Mesothelial cell of epicardium (in vitro differentiated cells): ENCODE measurements at regions not wholly inside any gene's neighbourhood (a gene's known extent, or its start where the extent isn't known, plus 50 kb on each side); places are given as distances from the start of the nearest gene placed in this dataset.
A peak's percentile ranks its signal among the peaks of the same experiment; 100 is the strongest.

ENCODE experiments used
- DNase-seq, 2 experiments: peaks; one replicate each; pipeline ENCODE4 v3.0.0; 2021; ENCODE audit warnings: low spot score in 2 of 2; ENCODE audit not compliant: unreplicated experiment in 2 of 2
- H3K27ac Mint-ChIP-seq: 2 replicates; pipeline ENCODE4 v1.8.0; 2021; ENCODE audit warnings: mixed read lengths
- H3K27me3 Mint-ChIP-seq: 2 replicates; pipeline ENCODE4 v1.8.0; 2021; ENCODE audit warnings: low read depth, mixed read lengths
- H3K36me3 Mint-ChIP-seq: 2 replicates; pipeline ENCODE4 v1.8.0; 2021; ENCODE audit warnings: mixed read lengths
- H3K4me1 Mint-ChIP-seq: 2 replicates; pipeline ENCODE4 v1.8.0; 2021; ENCODE audit warnings: mixed read lengths
- H3K4me3 Mint-ChIP-seq: 2 replicates; pipeline ENCODE4 v1.8.0; 2021; ENCODE audit warnings: mild to moderate bottlenecking, moderate library complexity, mixed read lengths
- H3K9me3 Mint-ChIP-seq: 2 replicates; pipeline ENCODE4 v1.8.0; 2021; ENCODE audit warnings: mixed read lengths
- TF ChIP-seq, protein P1 (sequence below): fragments of 200-600 bp; sonication (generic); IDR thresholded peaks from one replicate; pipeline ENCODE4 v1.5.0; 2021; ENCODE audit warnings: antibody characterized with exemption; ENCODE audit not compliant: unreplicated experiment

DNA sequence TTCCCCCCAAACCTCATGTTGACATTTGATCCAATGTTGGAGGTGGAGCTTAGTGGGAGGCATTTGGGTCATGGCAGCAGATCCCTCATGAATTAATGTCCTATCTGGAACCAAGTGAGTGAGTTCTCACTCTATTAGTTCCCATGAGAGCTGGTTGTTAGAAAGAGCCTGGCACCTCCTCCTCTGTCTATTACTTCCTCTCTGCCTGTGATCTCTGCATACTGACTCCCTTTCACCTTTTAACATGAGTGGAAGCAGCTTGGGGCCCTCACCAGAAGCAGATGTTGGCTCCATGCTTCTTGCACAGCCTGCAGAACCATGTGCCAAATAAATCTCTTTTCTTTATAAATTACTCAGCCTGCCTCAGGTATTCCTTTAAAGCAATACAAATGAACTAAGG, 127.3 kb upstream of the RALGAPA2 start:
- Mint-ChIP-seq H3K27me3 (peaks cover 72% of the 10 kb centered on the region), H3K4me1 (no peaks in the 10 kb centered on the region), H3K9me3 (no peaks in the 10 kb centered on the region), H3K4me3 (no peak overlapping the region), H3K36me3 (no peaks in the 10 kb centered on the region), H3K27ac (no peak overlapping the region)
- TF ChIP-seq, protein P1, sequence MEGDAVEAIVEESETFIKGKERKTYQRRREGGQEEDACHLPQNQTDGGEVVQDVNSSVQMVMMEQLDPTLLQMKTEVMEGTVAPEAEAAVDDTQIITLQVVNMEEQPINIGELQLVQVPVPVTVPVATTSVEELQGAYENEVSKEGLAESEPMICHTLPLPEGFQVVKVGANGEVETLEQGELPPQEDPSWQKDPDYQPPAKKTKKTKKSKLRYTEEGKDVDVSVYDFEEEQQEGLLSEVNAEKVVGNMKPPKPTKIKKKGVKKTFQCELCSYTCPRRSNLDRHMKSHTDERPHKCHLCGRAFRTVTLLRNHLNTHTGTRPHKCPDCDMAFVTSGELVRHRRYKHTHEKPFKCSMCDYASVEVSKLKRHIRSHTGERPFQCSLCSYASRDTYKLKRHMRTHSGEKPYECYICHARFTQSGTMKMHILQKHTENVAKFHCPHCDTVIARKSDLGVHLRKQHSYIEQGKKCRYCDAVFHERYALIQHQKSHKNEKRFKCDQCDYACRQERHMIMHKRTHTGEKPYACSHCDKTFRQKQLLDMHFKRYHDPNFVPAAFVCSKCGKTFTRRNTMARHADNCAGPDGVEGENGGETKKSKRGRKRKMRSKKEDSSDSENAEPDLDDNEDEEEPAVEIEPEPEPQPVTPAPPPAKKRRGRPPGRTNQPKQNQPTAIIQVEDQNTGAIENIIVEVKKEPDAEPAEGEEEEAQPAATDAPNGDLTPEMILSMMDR: no peak
- DNase-seq: no peak

DNA sequence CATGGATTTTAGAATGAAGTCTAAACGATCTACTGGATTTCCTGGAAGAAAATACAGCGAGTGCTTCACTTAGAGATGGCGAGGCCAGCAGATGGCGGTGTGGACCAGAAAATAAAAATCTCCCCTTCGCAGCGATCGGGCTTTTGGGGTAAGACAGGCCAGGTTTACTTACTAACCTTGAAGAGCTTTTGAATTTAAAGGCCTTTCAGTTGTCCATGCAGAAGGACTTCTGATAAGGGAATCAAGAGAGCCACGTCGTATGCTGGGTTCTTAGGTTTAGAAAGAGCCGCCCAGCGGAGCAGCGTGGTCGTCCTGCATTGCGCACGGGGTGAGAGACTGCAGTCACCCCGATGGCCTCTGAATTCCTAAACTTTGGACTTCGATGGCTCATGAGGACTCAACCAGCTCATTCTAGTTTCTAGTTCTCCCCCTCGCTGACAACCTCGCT, 125.2 kb upstream of the RALGAPA2 start:
- H3K27me3 Mint-ChIP-seq: peaks cover 81% of the 10 kb centered on the region
- H3K4me1 Mint-ChIP-seq: no peaks in the 10 kb centered on the region
- H3K4me3 Mint-ChIP-seq: no peak overlapping the region
- TF ChIP-seq, protein P1: peak; percentile 69
- no peaks in the 10 kb centered on the region for H3K36me3 Mint-ChIP-seq
- no peaks in the 10 kb centered on the region for H3K9me3 Mint-ChIP-seq
- DNase-seq: peak in 1 of 2 experiments; percentile 73
- no peak overlapping the region for H3K27ac Mint-ChIP-seq

DNA sequence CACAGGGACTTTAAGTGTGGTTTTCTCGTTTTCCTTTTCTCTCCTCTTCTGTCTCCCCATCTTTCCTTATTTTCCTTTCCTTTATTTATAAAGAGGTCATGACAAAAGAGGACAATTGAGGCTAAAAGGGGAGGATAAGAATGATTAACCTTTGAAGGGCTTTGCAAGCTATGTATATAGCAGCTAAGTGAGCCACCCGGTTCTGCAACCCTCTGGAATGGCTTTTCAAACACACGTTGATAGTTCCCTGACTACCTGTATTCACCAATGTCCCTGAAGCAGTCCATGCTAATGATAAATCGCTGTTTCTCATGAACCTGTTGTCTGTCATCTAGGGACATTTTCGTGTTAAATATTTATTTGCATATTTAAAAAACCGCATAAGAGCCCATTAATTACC, 124.4 kb upstream of the RALGAPA2 start:
- H3K4me1 Mint-ChIP-seq: no peaks in the 10 kb centered on the region
- DNase-seq: no peak
- H3K4me3 Mint-ChIP-seq: no peak overlapping the region
- no peaks in the 10 kb centered on the region for H3K36me3 Mint-ChIP-seq
- TF ChIP-seq, protein P1: no peak
- no peaks in the 10 kb centered on the region for H3K9me3 Mint-ChIP-seq
- H3K27me3 Mint-ChIP-seq: peaks cover 77% of the 10 kb centered on the region
- H3K27ac Mint-ChIP-seq: no peak overlapping the region

DNA sequence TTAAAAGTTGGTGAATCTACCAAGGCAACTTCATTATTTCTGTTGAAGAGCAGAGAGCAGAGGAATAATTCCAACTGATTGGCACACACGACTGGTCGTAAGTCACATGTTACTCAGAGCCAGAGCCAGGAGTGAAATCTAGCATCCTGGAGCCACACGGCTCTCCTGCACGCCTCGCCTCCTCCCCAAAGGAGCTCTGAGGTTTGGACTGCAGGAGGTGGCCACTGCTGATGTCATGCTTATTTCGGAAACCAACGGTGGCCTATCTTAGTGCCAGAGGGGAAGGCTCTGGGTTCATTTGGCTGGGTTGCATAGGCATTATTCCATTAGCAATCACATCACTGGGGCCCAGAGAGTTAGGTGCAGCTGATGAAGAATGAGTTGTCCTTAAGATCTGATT, 123.5 kb upstream of the RALGAPA2 start:
- TF ChIP-seq, protein P1: no peak
- no peak overlapping the region for H3K27ac Mint-ChIP-seq
- H3K9me3 Mint-ChIP-seq: no peaks in the 10 kb centered on the region
- H3K36me3 Mint-ChIP-seq: no peaks in the 10 kb centered on the region
- peaks cover 75% of the 10 kb centered on the region for H3K27me3 Mint-ChIP-seq
- DNase-seq: no peak
- H3K4me3 Mint-ChIP-seq: no peak overlapping the region
- H3K4me1 Mint-ChIP-seq: no peaks in the 10 kb centered on the region

DNA sequence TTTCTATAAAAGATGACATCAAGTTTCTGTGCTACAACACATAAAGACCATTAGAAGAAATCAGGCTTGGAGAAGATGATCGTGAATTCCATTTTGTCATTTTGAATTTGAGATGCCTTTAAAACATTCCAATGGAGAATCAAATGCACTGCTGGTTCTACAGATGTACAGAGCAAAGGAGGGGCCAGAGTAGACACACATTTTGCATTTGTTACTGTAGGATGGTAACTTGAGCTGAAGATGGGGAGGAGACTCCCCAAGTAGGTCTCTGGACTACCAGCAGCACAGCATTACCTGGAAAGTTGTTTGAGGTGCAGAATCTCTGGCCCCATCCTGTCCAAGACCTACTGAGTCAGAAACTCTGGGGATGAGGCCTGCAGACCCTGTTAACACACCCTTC, 121.6 kb upstream of the RALGAPA2 start:
- Mint-ChIP-seq H3K9me3 (peaks cover 8% of the 10 kb centered on the region), H3K4me3 (no peak overlapping the region), H3K36me3 (no peaks in the 10 kb centered on the region), H3K4me1 (no peaks in the 10 kb centered on the region), H3K27ac (no peak overlapping the region), H3K27me3 (peaks cover 62% of the 10 kb centered on the region)
- TF ChIP-seq, protein P1: no peak
- no peak for DNase-seq

DNA sequence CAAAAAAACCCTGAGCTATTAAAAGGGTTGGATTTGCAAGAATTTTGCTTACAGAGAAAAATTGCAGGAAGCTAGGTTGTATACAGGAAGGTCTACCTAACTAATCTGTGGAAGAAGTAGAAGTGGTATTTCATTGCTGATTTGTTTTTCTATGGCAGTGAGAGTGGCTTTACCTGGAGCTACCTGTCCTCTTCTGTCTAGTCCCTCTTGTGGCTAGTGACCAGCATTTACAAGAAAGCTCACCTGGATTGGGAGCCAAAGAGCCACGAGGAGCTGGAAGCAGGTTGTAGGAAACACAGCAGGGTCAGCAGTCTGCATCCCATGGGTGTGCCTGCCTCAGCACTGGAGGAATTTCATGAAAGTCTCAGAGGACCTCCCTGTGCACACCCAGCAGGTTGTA, 120.3 kb upstream of the RALGAPA2 start:
- TF ChIP-seq, protein P1: no peak

More for the DNA sequence above, 120.3 kb upstream of the RALGAPA2 start:
- H3K9me3 Mint-ChIP-seq: peaks cover 10% of the 10 kb centered on the region
- H3K4me1 Mint-ChIP-seq: no peaks in the 10 kb centered on the region
- no peak overlapping the region for H3K4me3 Mint-ChIP-seq
- peaks cover 54% of the 10 kb centered on the region for H3K27me3 Mint-ChIP-seq
- H3K36me3 Mint-ChIP-seq: no peaks in the 10 kb centered on the region
- no peak overlapping the region for H3K27ac Mint-ChIP-seq
- DNase-seq: no peak
